Duodenal mucosa (tissue), 2 donors: ENCODE measurements at regions not wholly inside any gene's neighbourhood (a gene's known extent, or its start where the extent isn't known, plus 50 kb on each side); places are given as distances from the start of the nearest gene placed in this dataset.

Source experiments
- H3K27ac ChIP-seq: one replicate; pipeline ENCODE4 v1.7.0; 2013; ENCODE audit warnings: low read depth, low read length
- H3K27me3 ChIP-seq, 2 donors: one replicate each; pipeline ENCODE4 v1.7.0; 2013; ENCODE audit warnings: low read length in 2 of 2, control low read depth in 1 of 2; ENCODE audit not compliant: insufficient read depth in 2 of 2, control insufficient read depth in 1 of 2
- H3K36me3 ChIP-seq, 2 donors: one replicate each; pipeline ENCODE4 v1.7.0; 2013; ENCODE audit warnings: low read length in 2 of 2, control low read depth in 1 of 2; ENCODE audit not compliant: insufficient read depth in 2 of 2, control insufficient read depth in 1 of 2
- H3K4me1 ChIP-seq, 2 donors: one replicate each; pipeline ENCODE4 v1.7.0; 2013; ENCODE audit warnings: low read length in 2 of 2, control low read depth in 1 of 2; ENCODE audit not compliant: insufficient read depth in 2 of 2, control insufficient read depth in 1 of 2
- H3K4me3 ChIP-seq, 2 donors: one replicate each; pipeline ENCODE4 v1.7.0; 2013; ENCODE audit warnings: low read length in 2 of 2, low read depth in 1 of 2
- H3K9ac ChIP-seq, 2 donors: one replicate each; pipeline ENCODE4 v1.7.0; 2013; ENCODE audit warnings: low read length in 2 of 2, low read depth in 1 of 2
- H3K9me3 ChIP-seq, 2 donors: one replicate each; pipeline ENCODE4 v1.7.0; 2013; ENCODE audit warnings: low read length in 2 of 2, control low read depth in 1 of 2; ENCODE audit not compliant: control insufficient read depth in 1 of 2

DNA sequence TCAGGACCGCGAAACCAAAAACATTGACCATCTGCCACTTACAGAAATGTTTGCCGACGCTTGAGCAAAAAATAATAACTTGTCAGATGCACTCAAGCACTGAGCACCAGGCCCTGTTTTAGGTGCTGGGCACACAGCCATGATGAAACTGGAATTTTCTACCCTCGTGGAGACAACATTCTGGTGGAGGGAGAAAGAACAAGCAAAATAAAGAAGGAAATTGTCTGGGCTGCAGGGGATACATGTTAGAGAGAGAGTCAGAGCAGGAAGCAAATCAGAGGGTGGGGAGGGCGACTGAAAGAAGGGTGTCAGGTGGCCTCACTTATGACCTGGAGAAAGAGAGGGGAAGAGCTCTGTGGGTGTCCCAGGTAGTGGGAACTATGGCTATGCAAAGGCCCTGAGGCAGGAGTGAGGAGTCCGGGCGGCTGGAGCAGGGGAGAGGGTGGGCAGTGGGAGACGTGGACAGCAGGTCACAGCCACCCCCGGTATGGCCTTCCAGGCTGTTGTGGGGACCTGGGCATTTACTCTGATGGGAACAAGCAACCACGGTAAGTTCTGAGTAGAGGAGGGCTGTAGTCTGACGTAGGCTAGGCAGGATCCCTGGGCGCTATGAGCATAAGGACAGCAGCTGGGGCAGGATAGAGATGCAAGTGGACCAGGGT is 78.8 kb downstream of the MYEOV start:
- Histone ChIP-seq H3K27me3 (no peaks in the 10 kb centered on the region), H3K9me3 (peaks cover 3 to 11% of the 10 kb centered on the region in 2 donors), H3K36me3 (no peaks in the 10 kb centered on the region), H3K27ac (no peak overlapping the region), H3K4me1 (peaks cover 18 to 39% of the 10 kb centered on the region in 2 donors), H3K9ac (no peak overlapping the region), H3K4me3 (no peak overlapping the region)

DNA sequence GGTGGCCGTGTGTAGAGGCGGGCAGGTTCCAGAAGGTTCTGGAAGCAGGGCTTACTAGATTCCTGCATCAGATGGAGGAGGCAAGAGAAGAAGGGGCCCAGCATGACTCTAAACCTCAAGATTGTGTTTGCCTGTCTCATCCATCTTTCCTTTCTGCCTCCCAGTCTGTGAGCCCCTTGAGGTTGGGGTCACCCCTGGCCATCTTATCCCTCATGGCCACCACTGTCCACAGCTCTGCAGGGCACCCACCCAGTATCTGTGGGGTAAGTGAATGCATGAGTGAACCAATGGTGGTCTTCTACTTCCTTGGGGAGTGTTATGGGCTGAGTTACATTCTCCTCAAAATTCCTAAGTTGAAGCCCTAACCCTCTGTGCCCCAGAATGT is 79.3 kb downstream of the MYEOV start:
- Histone ChIP-seq H3K36me3 (no peaks in the 10 kb centered on the region), H3K9ac (no peak overlapping the region), H3K4me1 (peaks cover 18 to 39% of the 10 kb centered on the region in 2 donors), H3K27ac (no peak overlapping the region), H3K27me3 (no peaks in the 10 kb centered on the region), H3K4me3 (no peak overlapping the region), H3K9me3 (peaks cover 3 to 11% of the 10 kb centered on the region in 2 donors)

DNA sequence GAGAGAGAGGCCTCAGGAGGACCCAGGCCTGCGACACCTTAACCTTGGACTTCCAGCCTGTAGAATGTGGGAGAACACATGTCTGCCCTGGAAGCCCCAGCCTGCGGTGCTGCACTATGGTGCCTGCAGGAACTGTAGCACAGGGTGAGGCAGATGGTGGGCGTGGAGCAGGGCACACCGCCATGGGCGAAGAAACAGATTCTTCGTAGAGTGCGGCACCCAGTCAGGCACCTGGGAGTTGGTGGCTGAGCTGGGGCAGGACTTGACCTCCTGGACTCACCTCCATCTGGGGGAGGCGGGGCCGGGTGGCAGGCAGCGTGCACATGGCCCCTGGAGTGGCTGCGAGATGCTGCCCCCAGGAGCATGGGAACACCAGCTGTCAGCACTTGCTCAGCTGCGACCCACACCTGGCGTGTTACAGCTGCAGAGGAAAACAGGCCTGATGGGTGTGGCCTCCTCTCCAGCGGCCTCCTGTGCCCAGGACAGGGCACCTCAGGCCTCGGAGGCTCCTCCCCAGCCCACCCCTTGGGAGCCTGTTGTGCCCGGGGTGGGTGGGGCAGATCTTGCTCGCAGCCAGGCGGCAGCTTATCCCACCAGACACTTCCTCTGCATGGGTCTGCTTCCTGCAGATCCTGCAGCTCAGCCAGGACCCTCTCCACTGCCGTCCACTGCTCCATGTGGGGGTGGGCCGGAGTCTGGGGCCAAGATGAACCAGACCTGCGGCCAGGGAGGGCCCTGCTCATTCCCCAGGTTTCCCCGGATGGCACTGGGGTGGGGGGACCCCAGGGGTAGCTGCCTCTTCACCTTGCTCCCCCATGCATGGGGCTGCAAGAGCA is 80.4 kb downstream of the MYEOV start:
- peaks cover 0 to 7% of the 10 kb centered on the region in 2 donors for H3K9me3 ChIP-seq
- H3K27me3 ChIP-seq = no peaks in the 10 kb centered on the region
- no peak overlapping the region for H3K27ac ChIP-seq
- H3K4me3 ChIP-seq = peak overlapping the region in 1 of 2 donors; percentile 13
- H3K36me3 ChIP-seq = no peaks in the 10 kb centered on the region
- no peak overlapping the region for H3K9ac ChIP-seq
- peaks cover 18 to 39% of the 10 kb centered on the region in 2 donors for H3K4me1 ChIP-seq

DNA sequence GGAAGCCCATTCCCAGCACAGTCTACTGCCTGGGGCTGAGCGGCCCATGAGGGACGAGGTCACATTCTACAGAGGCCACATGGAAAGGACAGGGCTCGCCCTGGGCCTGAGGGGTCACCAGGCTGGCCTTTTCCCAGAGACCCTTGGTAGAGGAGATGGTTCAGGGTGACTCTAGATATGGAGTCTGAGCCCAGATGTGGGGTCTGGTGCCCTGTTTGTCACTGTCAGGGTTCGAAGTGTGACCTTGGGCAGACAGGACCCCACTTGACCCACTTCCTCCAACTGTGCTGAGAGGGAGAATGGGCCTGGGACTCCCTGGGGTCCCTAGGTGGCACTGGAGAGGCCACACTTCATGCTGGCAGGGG is 81.0 kb downstream of the MYEOV start:
- Histone ChIP-seq H3K27ac (no peak overlapping the region), H3K4me1 (peaks cover 18 to 39% of the 10 kb centered on the region in 2 donors), H3K4me3 (no peak overlapping the region), H3K9ac (no peak overlapping the region), H3K36me3 (no peaks in the 10 kb centered on the region), H3K27me3 (no peaks in the 10 kb centered on the region), H3K9me3 (peaks cover 0 to 1% of the 10 kb centered on the region in 2 donors)

DNA sequence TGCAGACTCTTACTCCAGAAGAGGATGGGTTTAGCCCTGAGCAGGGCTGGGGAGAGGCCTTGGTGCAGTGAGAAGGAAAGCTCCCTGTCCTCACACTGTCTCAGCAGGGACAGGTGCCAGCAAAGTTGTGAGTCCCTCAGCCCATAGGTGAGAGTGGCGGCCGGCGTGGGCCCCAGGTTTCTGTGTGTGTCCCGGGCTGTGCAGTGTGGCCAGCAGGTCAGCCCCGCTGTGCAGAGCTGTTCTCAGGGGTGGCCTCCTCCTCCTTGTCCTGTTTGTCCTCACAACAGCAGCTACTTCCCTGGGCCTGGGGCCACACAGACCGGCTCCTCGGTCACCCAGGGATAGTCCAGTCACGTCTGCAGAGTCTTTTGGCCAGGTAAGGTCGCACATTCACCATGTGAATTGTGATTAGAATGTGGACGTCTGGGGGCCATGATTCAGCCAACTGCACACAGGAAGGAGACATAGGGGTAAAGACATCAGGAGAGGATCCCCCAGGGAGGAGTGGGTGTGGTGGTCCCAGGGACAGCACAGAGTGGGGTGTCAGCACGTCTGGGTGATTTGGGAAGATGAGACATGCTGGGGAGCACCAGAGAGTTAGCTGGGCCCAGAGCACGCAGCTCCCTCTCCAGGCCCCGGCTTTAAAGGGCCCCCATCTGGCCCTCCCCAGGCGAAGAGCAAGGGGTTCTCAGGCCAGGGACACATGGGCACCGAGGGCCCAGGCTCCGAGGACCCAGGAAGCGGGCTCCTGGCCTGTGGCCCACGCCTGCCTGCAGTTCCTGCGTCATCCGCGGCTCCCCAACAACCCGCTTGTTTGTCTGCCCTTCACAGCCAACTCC is 81.6 kb downstream of the MYEOV start:
- no peaks in the 10 kb centered on the region for H3K9me3 ChIP-seq
- peaks cover 18 to 39% of the 10 kb centered on the region in 2 donors for H3K4me1 ChIP-seq
- H3K27me3 ChIP-seq = no peaks in the 10 kb centered on the region
- no peak overlapping the region for H3K27ac ChIP-seq
- H3K9ac ChIP-seq = no peak overlapping the region
- H3K36me3 ChIP-seq = no peaks in the 10 kb centered on the region
- H3K4me3 ChIP-seq = no peak overlapping the region

DNA sequence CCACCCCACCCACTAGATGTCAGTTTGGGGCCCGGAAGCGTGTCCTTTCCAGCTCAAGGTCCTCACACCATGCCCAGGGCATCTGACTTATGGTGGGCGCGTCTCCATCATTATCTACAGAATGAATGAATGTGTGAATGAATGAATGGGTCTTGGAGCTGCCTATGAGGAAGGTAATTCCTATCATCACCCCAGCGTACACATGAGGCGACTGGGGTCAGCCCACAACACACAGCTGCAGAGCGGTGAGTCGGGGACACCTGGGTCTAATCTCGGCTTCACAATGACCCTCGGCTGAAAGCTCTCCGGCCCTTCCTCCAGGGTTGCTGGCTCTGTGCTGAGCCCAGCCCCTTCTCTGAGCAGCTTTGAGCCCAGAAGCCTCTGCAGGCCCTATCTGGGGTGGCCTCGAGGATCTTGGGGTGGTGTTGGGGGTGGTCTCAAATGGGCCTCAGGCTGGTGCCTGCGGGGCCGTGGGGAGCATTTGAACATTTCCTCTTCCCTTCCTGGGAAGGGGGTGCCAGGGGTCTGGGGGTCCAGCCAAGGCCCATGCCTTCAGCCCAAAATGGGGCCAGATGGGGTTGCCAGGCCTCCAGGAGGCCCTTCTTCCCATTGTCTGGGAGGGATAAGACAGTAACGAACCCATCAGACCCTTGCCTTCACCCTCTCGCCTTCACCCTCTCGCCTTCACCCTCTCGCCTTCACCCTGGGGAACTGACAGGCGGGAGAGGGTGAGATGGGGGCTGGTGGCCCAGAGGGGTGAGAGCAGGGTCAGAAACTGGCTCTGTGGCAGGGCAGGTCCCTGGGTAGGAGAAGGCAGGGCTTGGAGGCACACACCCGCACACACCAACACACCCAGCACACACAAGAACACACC is 82.4 kb downstream of the MYEOV start:
- Histone ChIP-seq H3K9ac (no peak overlapping the region), H3K27me3 (no peaks in the 10 kb centered on the region), H3K4me1 (peaks cover 18 to 39% of the 10 kb centered on the region in 2 donors), H3K9me3 (no peaks in the 10 kb centered on the region), H3K4me3 (no peak overlapping the region), H3K36me3 (no peaks in the 10 kb centered on the region), H3K27ac (no peak overlapping the region)

DNA sequence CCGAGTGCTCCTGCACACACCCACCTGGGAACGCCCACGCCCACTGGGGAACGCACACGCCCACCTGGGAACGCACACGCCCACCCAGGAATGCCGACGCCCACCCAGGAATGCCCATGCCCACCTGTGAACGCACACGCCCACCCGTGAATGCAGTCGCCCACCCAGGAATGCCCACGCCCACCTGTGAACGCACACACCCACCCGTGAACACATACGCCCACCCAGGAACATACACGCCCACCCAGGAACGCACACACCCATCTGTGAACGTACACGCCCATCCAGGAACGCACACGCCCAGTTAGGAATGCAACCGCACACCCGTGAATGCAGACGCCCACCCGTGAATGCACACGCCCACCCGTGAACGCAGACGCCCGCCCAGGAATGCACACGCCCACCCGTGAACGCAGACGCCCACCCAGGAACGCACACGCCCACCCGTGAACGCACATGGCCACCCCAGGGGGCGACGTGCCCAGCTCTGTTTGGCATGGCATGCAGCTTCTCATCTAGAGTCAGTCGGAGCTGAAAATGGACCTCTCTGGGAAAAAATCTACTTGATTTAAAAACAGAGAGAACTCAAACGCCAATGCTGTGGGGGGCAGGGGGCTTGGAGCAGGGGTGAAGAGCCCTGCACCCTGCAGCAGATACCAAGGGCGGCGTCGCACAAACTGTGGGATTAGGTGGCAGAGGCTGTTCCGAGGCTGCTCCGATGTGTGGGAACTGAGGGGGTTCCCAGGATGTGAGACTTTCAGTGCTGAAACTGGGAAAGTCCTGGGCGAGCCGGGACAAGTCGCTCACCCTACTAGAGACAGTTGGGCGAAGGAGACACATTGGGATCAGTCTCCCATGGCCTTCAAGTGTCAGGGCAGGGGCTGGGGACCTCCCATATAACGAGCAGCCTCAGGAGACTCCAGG is 83.3 kb downstream of the MYEOV start:
- Histone ChIP-seq H3K36me3 (no peaks in the 10 kb centered on the region), H3K9me3 (no peaks in the 10 kb centered on the region), H3K4me1 (peaks cover 18 to 39% of the 10 kb centered on the region in 2 donors), H3K27me3 (no peaks in the 10 kb centered on the region), H3K4me3 (no peak overlapping the region), H3K9ac (no peak overlapping the region), H3K27ac (no peak overlapping the region)

DNA sequence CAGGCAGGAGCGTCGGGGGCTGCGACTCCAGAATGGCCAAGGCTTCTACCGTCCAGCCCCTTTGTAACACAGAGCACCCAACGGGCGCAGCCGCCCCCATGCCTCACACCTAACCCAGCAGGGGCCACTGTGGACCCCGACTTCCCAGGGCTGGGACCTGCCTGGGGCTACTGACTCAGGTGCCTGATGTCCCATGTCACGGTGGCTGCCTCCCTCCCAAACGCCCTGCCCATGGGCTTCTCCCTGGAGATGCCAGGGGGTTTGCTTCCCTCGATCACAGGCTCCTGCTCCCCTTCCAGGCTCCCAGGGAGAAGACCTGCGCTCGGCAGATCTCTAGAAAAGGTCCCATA is 84.0 kb downstream of the MYEOV start:
- H3K4me3 ChIP-seq = no peak overlapping the region
- no peak overlapping the region for H3K27ac ChIP-seq
- no peaks in the 10 kb centered on the region for H3K27me3 ChIP-seq
- H3K9me3 ChIP-seq = no peaks in the 10 kb centered on the region
- peaks cover 18 to 39% of the 10 kb centered on the region in 2 donors for H3K4me1 ChIP-seq
- H3K36me3 ChIP-seq = no peaks in the 10 kb centered on the region
- H3K9ac ChIP-seq = no peak overlapping the region
